Panc1 (cell line): ENCODE measurements at regions not wholly inside any gene's neighbourhood (a gene's known extent, or its start where the extent isn't known, plus 50 kb on each side); places are given as distances from the start of the nearest gene placed in this dataset.

Experiments used
- ATAC-seq: fragments of 200-7000 bp; cut with Tn5 transposase; 2 replicates; pipeline ENCODE4 v1.9.1; 2020; ENCODE audit warnings: mild to moderate bottlenecking, moderate library complexity
- BruUV-seq: library from RNA; stranded (reverse); fragments of 400-500 nt; replicated peaks from 2 replicates; lab custom pipeline; 2021; lab: Mats Ljungman, UMichigan
- CTCF ChIA-PET: fragments of 300-600 bp; sonication (Branson Sonifier 250); formaldehyde crosslinking; loops from one replicate; lab custom pipeline; 2022; ENCODE audit warnings: antibody characterized with exemption; lab: Charles Lee
- POLR2A ChIA-PET: fragments of 300-600 bp; sonication (Branson Sonifier 250); formaldehyde crosslinking; loops from one replicate; lab custom pipeline; 2022; ENCODE audit warnings: antibody characterized with exemption; lab: Charles Lee
- DNase-seq: peaks from one replicate; pipeline ENCODE4 v3.0.0-alpha.2; 2010; ENCODE audit warnings: low read depth, low spot score
- H3K27ac ChIP-seq: 2 replicates; pipeline ENCODE4 v1.5.1; 2011; ENCODE audit warnings: mild to moderate bottlenecking, low read length, inconsistent platforms
- H3K27me3 ChIP-seq: fragments of 200-500 bp; sonication (Bioruptor generic); 2 replicates; pipeline ENCODE4 v1.6.0; 2014; ENCODE audit warnings: low read length, inconsistent platforms; ENCODE audit not compliant: control insufficient read depth, insufficient read depth
- H3K36me3 ChIP-seq: fragments of 200-500 bp; sonication (Bioruptor generic); 2 replicates; pipeline ENCODE4 v1.5.1; 2014; ENCODE audit warnings: inconsistent platforms, mild to moderate bottlenecking, low read length, moderate library complexity; ENCODE audit not compliant: control insufficient read depth, insufficient read depth
- H3K4me1 ChIP-seq: 2 replicates; pipeline ENCODE4 v1.5.1; 2011; ENCODE audit warnings: inconsistent platforms, mild to moderate bottlenecking, low read length, moderate library complexity; ENCODE audit not compliant: control insufficient read depth, insufficient read depth
- H3K4me3 ChIP-seq, 2 experiments: 2 replicates each; pipeline ENCODE4 v1.5.1; 2011 to 2012; ENCODE audit warnings: low read depth in 2 of 2, low read length in 2 of 2, mild to moderate bottlenecking in 2 of 2, inconsistent platforms in 1 of 2, moderate library complexity in 1 of 2
- H3K9me3 ChIP-seq: fragments of 200-500 bp; sonication (Bioruptor generic); 2 replicates; pipeline ENCODE4 v1.5.1; 2014; ENCODE audit warnings: low read depth, mild to moderate bottlenecking, inconsistent platforms, low read length, moderate library complexity; ENCODE audit not compliant: control insufficient read depth, insufficient read depth
- CTCF ChIP-seq: fragments of 450-650 bp; IDR thresholded peaks from 2 replicates; pipeline ENCODE4 v1.5.1; 2017; ENCODE audit warnings: mild to moderate bottlenecking
- POLR2AphosphoS5 ChIP-seq: IDR thresholded peaks from 2 replicates; pipeline ENCODE4 v1.6.1; 2012; ENCODE audit warnings: mild to moderate bottlenecking, low read depth, low read length, moderate library complexity
- REST ChIP-seq, 2 experiments: IDR thresholded peaks; 2 replicates each; pipeline ENCODE4 v1.6.1; 2011 to 2012; ENCODE audit warnings: low read depth in 2 of 2, control low read depth in 1 of 2, low read length in 1 of 2, mild to moderate bottlenecking in 1 of 2, moderate library complexity in 1 of 2; ENCODE audit not compliant: insufficient read depth in 1 of 2
- SIN3A ChIP-seq: IDR thresholded peaks from 2 replicates; pipeline ENCODE4 v1.6.1; 2012; ENCODE audit warnings: low read depth, mild to moderate bottlenecking, low read length, moderate library complexity, borderline replicate concordance; ENCODE audit not compliant: insufficient read depth
- TCF7L2 ChIP-seq: IDR thresholded peaks from 2 replicates; pipeline ENCODE4 v1.6.1; 2011; ENCODE audit warnings: mild to moderate bottlenecking, low read depth, low read length, inconsistent platforms
- in situ Hi-C: cut with HindIII; loops from 2 replicates; pipeline ENCODE4 v1.10.0; 2016; ENCODE audit warnings: low sequenced_read_pairs, low pct_unique_long_range_greater_than_20kb
- intact Hi-C: fragments of 100-400 bp; cut with micrococcal nuclease; formaldehyde crosslinking; loops from one replicate; pipeline ENCODE4 v1.10.0; 2022; ENCODE audit not compliant: unreplicated experiment

- CTCF ChIA-PET, result no interaction called here
- BruUV-seq, result no TSS peak
- Histone ChIP-seq H3K27me3 (peaks cover 14% of the 10 kb centered on the region), H3K27ac (no peak overlapping the region), H3K4me3 (no peak overlapping the region), H3K36me3 (no peaks in the 10 kb centered on the region), H3K9me3 (no peaks in the 10 kb centered on the region), H3K4me1 (no peaks in the 10 kb centered on the region)
- POLR2A ChIA-PET, result no interaction called here
- DNase-seq, result no peak
- no peak for ATAC-seq
- intact Hi-C loops (no loop called here), in situ Hi-C loops (no loop called here)
- TF ChIP-seq POLR2AphosphoS5 (no peak), REST (IDR thresholded peaks at IDR 0.05; ENCODE audit: insufficient read depth in 1 of 2, low read depth in 2 of 2, low read length in 1 of 2) (no peak), TCF7L2 (no peak), SIN3A (no peak), CTCF (no peak)
These were observed 160.7 kb upstream of the ARID2 start for GRCh38 chr12:45568808-45569207.

- ATAC-seq (no peak), DNase-seq (no peak)
- CTCF ChIA-PET, result no interaction called here
- BruUV-seq, result no TSS peak
- TF ChIP-seq SIN3A (no peak), TCF7L2 (no peak), POLR2AphosphoS5 (no peak), CTCF (no peak), REST (IDR thresholded peaks at IDR 0.05; ENCODE audit: insufficient read depth in 1 of 2, low read depth in 2 of 2, low read length in 1 of 2) (no peak)
- POLR2A ChIA-PET, result no interaction called here
- Histone ChIP-seq H3K36me3 (no peaks in the 10 kb centered on the region), H3K4me3 (no peak overlapping the region), H3K4me1 (no peaks in the 10 kb centered on the region), H3K27me3 (peaks cover 20% of the 10 kb centered on the region), H3K27ac (no peak overlapping the region), H3K9me3 (no peaks in the 10 kb centered on the region)
- intact Hi-C loops (no loop called here), in situ Hi-C loops (no loop called here)
These were observed 159.0 kb upstream of the ARID2 start for GRCh38 chr12:45570501-45570900.
